ENCODE measurements at regions not wholly inside any gene's neighbourhood (a gene's known extent, or its start where the extent isn't known, plus 50 kb on each side); places are given as distances from the start of the nearest gene placed in this dataset.

DNA sequence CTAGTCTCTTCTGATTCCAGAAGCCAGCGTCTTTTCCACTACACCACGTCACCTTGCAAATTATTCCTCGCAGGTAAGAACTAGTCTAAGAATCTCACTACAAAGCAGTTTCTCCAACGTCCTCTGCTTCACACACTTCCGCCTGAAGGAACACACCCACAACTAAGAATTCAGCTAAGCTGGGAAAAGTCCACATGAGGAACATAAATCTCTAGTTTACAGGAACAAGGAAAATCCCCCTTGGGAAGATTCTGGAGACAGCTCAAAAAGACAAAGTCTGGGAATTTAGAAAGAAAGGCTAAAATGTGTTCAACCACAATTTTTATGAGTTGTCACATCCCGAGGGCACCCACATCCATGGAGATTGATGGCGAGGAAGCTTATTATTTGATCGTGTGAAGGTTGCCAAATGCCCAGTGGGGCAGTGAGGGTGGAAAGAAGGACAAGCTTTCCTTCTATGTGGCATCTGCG is 780.2 kb upstream of the TBX3 start:
- Mint-ChIP-seq H3K27me3 (ENCODE audit: low read depth in 3 of 3) (peaks cover 0 to 2% (median 0%) of the 10 kb centered on the region in 3 donors), H3K4me1 (no peaks in the 10 kb centered on the region), H3K9me3 (peaks cover 0 to 5% (median 0%) of the 10 kb centered on the region in 7 donors), H3K4me3 (no peak overlapping the region), H3K27ac (no peak overlapping the region), H3K36me3 (no peaks in the 10 kb centered on the region)
- no peaks in the 10 kb centered on the region for H3K27me3 ChIP-seq (ENCODE audit: control insufficient read depth in 2 of 2, insufficient read depth in 2 of 2, low read length in 2 of 2)
- H4K20me1 ChIP-seq (ENCODE audit: insufficient read depth, low read length): no peaks in the 10 kb centered on the region
- intact Hi-C loops (cut with micrococcal nuclease): no loop called here
- H3K36me3 ChIP-seq (replicated peaks in 1 of 2; ENCODE audit: control insufficient read depth in 1 of 2, insufficient read depth in 2 of 2, low read length in 2 of 2): no peaks in the 10 kb centered on the region
- no peak overlapping the region for H3K27ac ChIP-seq (ENCODE audit: low read depth in 1 of 2, low read length in 2 of 2)
- no peak overlapping the region for H3K9ac ChIP-seq (ENCODE audit: insufficient read depth, low read length, poor library complexity, severe bottlenecking)
- no peaks in the 10 kb centered on the region for H3K79me2 ChIP-seq (ENCODE audit: insufficient read depth, low read length)
- H3K4me1 ChIP-seq (ENCODE audit: control insufficient read depth in 1 of 2, insufficient read depth in 2 of 2, low read length in 2 of 2): no peaks in the 10 kb centered on the region
- H3K4me2 ChIP-seq (replicated peaks; ENCODE audit: extremely low read depth, low read length, poor library complexity, severe bottlenecking): no peak overlapping the region
- no peak for DNase-seq
- TF ChIP-seq CTCF (IDR thresholded peaks at IDR 0.05): no peak
- no peaks in the 10 kb centered on the region for H3K9me3 ChIP-seq (replicated peaks in 1 of 2; ENCODE audit: control insufficient read depth in 1 of 2, insufficient read depth in 1 of 2, low read length in 2 of 2)
- H3K4me3 ChIP-seq (replicated peaks in 1 of 3; ENCODE audit: low read depth in 2 of 3, low read length in 3 of 3): no peak overlapping the region
- WGBS (ENCODE audit: insufficient coverage): 79% methylated on average over 6 of the region's 9 CpGs
- H2AFZ ChIP-seq (ENCODE audit: insufficient read depth, low read depth, low read length, poor library complexity, severe bottlenecking): no peak overlapping the region

GRCh38 chr12:115461401-115461800 is 777.4 kb upstream of the TBX3 start:
- no peak for TF ChIP-seq CTCF (IDR thresholded peaks at IDR 0.05)
- H4K20me1 ChIP-seq (ENCODE audit: insufficient read depth, low read length): no peaks in the 10 kb centered on the region
- H3K9me3 ChIP-seq (replicated peaks in 1 of 2; ENCODE audit: control insufficient read depth in 1 of 2, insufficient read depth in 1 of 2, low read length in 2 of 2): no peaks in the 10 kb centered on the region
- Mint-ChIP-seq H3K36me3 (no peaks in the 10 kb centered on the region), H3K4me3 (no peak overlapping the region), H3K9me3 (peaks cover 0 to 5% (median 0%) of the 10 kb centered on the region in 7 donors), H3K27ac (no peak overlapping the region), H3K4me1 (no peaks in the 10 kb centered on the region), H3K27me3 (ENCODE audit: low read depth in 3 of 3) (peaks cover 0 to 3% (median 0%) of the 10 kb centered on the region in 3 donors)
- intact Hi-C loops (cut with micrococcal nuclease): no loop called here
- H3K4me1 ChIP-seq (ENCODE audit: control insufficient read depth in 1 of 2, insufficient read depth in 2 of 2, low read length in 2 of 2): no peaks in the 10 kb centered on the region
- H3K36me3 ChIP-seq (replicated peaks in 1 of 2; ENCODE audit: control insufficient read depth in 1 of 2, insufficient read depth in 2 of 2, low read length in 2 of 2): no peaks in the 10 kb centered on the region
- H3K4me3 ChIP-seq (replicated peaks in 1 of 3; ENCODE audit: low read depth in 2 of 3, low read length in 3 of 3): no peak overlapping the region
- no peak overlapping the region for H3K4me2 ChIP-seq (replicated peaks; ENCODE audit: extremely low read depth, low read length, poor library complexity, severe bottlenecking)
- no peak for DNase-seq
- H3K9ac ChIP-seq (ENCODE audit: insufficient read depth, low read length, poor library complexity, severe bottlenecking): no peak overlapping the region
- no peaks in the 10 kb centered on the region for H3K79me2 ChIP-seq (ENCODE audit: insufficient read depth, low read length)
- no peak overlapping the region for H2AFZ ChIP-seq (ENCODE audit: insufficient read depth, low read depth, low read length, poor library complexity, severe bottlenecking)
- no peaks in the 10 kb centered on the region for H3K27me3 ChIP-seq (ENCODE audit: control insufficient read depth in 2 of 2, insufficient read depth in 2 of 2, low read length in 2 of 2)
- no peak overlapping the region for H3K27ac ChIP-seq (ENCODE audit: low read depth in 1 of 2, low read length in 2 of 2)
